PC-9 (cell line): ENCODE measurements at regions not wholly inside any gene's neighbourhood (a gene's known extent, or its start where the extent isn't known, plus 50 kb on each side); places are given as distances from the start of the nearest gene placed in this dataset.

Experiments
- CTCF ChIP-seq: fragments of 200-600 bp; sonication (generic); conservative IDR thresholded peaks from 2 replicates; pipeline ENCODE4 v1.6.1; 2017; ENCODE audit warnings: mixed run types, antibody characterized with exemption, mild to moderate bottlenecking, moderate library complexity
- EZH2 ChIP-seq: fragments of 200-600 bp; sonication (generic); IDR thresholded peaks from 2 replicates; pipeline ENCODE4 v1.8.0; 2017; ENCODE audit warnings: antibody characterized with exemption, low read depth

DNA sequence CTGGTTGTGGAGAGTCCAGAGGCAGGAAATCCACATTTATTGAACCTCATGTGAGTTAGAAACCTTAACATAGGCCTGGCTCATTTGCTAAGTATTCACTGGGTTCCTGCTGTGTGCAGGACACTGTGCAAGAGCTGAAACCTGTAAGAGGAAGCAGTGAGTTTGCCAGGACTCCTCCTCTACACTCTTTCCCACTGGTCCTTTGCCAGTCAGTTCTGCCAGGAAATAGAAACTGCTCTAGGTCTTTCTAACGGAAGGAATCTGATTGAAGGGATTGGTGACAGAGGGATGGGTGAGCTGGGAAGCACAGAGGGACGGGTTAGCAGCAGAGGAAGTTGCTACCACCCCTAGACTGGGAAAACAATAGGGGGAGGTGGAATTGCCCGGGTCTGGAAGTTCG is 234.2 kb upstream of the ECI2 start:
- no peak for TF ChIP-seq CTCF
- no peak for TF ChIP-seq EZH2
